ENCODE measurements at regions not wholly inside any gene's neighbourhood (a gene's known extent, or its start where the extent isn't known, plus 50 kb on each side); places are given as distances from the start of the nearest gene placed in this dataset.

- Histone ChIP-seq H3K27ac (no peak overlapping the region), H3K27me3 (ENCODE audit: insufficient read depth in 3 of 3, low read length in 2 of 3) (no peaks in the 10 kb centered on the region), H3K4me3 (no peak overlapping the region), H3K36me3 (ENCODE audit: insufficient read depth in 1 of 2, low read depth in 1 of 2) (no peaks in the 10 kb centered on the region), H3K9me3 (no peaks in the 10 kb centered on the region), H3K4me1 (no peaks in the 10 kb centered on the region)
- no peak for DNase-seq
- TF ChIP-seq CTCF (IDR thresholded peaks at IDR 0.05): no peak
- intact Hi-C loops (cut with DNase I): no loop called here
- WGBS, 3 donors: 79 to 90% (median 88%) methylated on average over 1 of the region's 1 CpG
- no peak for ATAC-seq
Observed at GRCh38 chr9:26753971-26754370, 138.6 kb downstream of the CAAP1 start.

GRCh38 chr9:26750162-26750561 is 142.4 kb downstream of the CAAP1 start:
- DNase-seq (no peak), ATAC-seq (no peak)
- H3K27ac ChIP-seq: no peak overlapping the region

GRCh38 chr9:26748449-26749058 is 144.0 kb downstream of the CAAP1 start:
- TF ChIP-seq CTCF (IDR thresholded peaks at IDR 0.05): no peak
- no peak overlapping the region for H3K27ac ChIP-seq
- H3K4me3 ChIP-seq: no peak overlapping the region
- 60 to 64% (median 63%) methylated on average over 4 of the region's 4 CpGs for WGBS, 3 donors
- H3K36me3 ChIP-seq (ENCODE audit: insufficient read depth in 1 of 2, low read depth in 1 of 2): no peaks in the 10 kb centered on the region
- ATAC-seq (no peak), DNase-seq (no peak)
- no peaks in the 10 kb centered on the region for H3K27me3 ChIP-seq (ENCODE audit: insufficient read depth in 3 of 3, low read length in 2 of 3)
- H3K4me1 ChIP-seq: no peaks in the 10 kb centered on the region
- no peaks in the 10 kb centered on the region for H3K9me3 ChIP-seq
- intact Hi-C loops (cut with DNase I): loop anchor here in 1 of 2 donors (10.0 kb wide), 1 partner anchor 106 kb away; no protein-coding TSS in a partner anchor

More at GRCh38 chr9:26750162-26750561, 142.4 kb downstream of the CAAP1 start:
- Histone ChIP-seq H3K9me3 (no peaks in the 10 kb centered on the region), H3K27me3 (ENCODE audit: insufficient read depth in 3 of 3, low read length in 2 of 3) (no peaks in the 10 kb centered on the region), H3K36me3 (ENCODE audit: insufficient read depth in 1 of 2, low read depth in 1 of 2) (no peaks in the 10 kb centered on the region), H3K4me3 (no peak overlapping the region), H3K4me1 (no peaks in the 10 kb centered on the region)
- no peak for TF ChIP-seq CTCF (IDR thresholded peaks at IDR 0.05)
- 67 to 96% (median 83%) methylated on average over 4 of the region's 4 CpGs for WGBS, 3 donors
- intact Hi-C loops (cut with DNase I): no loop called here

DNA sequence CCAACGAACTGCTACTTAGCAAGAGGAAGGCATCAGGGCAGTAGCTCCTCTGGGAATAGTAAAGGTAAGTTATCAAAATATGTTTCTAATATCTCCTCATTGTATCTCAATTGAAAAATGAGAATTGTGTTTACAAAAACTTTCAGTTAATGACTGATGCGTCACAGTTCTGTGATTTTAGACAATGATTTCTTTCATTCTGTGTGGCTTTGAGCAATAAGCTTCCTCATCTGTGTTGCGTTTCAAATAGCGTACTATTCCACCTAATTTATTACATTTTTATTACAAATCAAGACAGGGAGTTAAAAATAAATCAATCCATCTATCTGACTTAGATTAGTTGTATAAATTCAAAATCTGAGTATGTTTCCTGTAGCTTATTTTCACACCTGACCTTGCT is 145.0 kb downstream of the CAAP1 start:
- WGBS, 3 donors: 73 to 82% (median 76%) methylated on average over 4 of the region's 4 CpGs
- H3K9me3 ChIP-seq: no peaks in the 10 kb centered on the region
- no peak for ATAC-seq
- no peaks in the 10 kb centered on the region for H3K4me1 ChIP-seq
- H3K27me3 ChIP-seq (ENCODE audit: insufficient read depth in 3 of 3, low read length in 2 of 3): no peaks in the 10 kb centered on the region
- intact Hi-C loops (cut with DNase I): loop anchor here in 1 of 2 donors (10.0 kb wide), 1 partner anchor 107 kb away; no protein-coding TSS in a partner anchor
- no peak overlapping the region for H3K4me3 ChIP-seq
- no peak overlapping the region for H3K27ac ChIP-seq
- TF ChIP-seq CTCF (IDR thresholded peaks at IDR 0.05): no peak
- no peak for DNase-seq
- H3K36me3 ChIP-seq (ENCODE audit: insufficient read depth in 1 of 2, low read depth in 1 of 2): no peaks in the 10 kb centered on the region

Measured in psoas muscle (tissue), 7 donors.